IMR-90 (cell line): ENCODE measurements at regions not wholly inside any gene's neighbourhood (a gene's known extent, or its start where the extent isn't known, plus 50 kb on each side); places are given as distances from the start of the nearest gene placed in this dataset.

Source experiments
- ATAC-seq: fragments of 200-7000 bp; cut with Tn5 transposase; 2 replicates; pipeline ENCODE4 v1.9.1; 2020; ENCODE audit warnings: low read depth, mild to moderate bottlenecking, moderate library complexity
- BruUV-seq: library from RNA; stranded (reverse); fragments of 400-500 nt; replicated peaks from 2 replicates; lab custom pipeline; 2021; lab: Mats Ljungman, UMichigan
- CTCF ChIA-PET: fragments of 300-600 bp; formaldehyde crosslinking; extraction: SDS; loops from one replicate; lab custom pipeline; 2021; ENCODE audit warnings: antibody characterized with exemption; lab: Yijun Ruan, JAX
- POLR2A ChIA-PET: fragments of 300-600 bp; sonication (Branson Sonifier 250); formaldehyde crosslinking; loops from one replicate; lab custom pipeline; 2022; ENCODE audit warnings: antibody characterized with exemption; ENCODE audit not compliant: unreplicated experiment; lab: Charles Lee
- DNase-seq: peaks from one replicate; pipeline ENCODE4 v3.0.0; 2013
- H2AFZ ChIP-seq: replicated peaks from 2 replicates; pipeline ENCODE3; 2013; ENCODE audit warnings: low read length, mild to moderate bottlenecking; ENCODE audit not compliant: poor library complexity
- H2AK5ac ChIP-seq: 2 replicates; pipeline ENCODE4 v1.6.1; 2013; ENCODE audit warnings: low read depth, low read length, inconsistent platforms
- H2AK9ac ChIP-seq: replicated peaks from 2 replicates; pipeline ENCODE3; 2013; ENCODE audit warnings: mild to moderate bottlenecking, low read depth, low read length, moderate library complexity; ENCODE audit not compliant: poor library complexity
- H2BK120ac ChIP-seq: 2 replicates; pipeline ENCODE4 v1.6.1; 2013; ENCODE audit warnings: low read depth, low read length, inconsistent platforms
- H2BK15ac ChIP-seq: 3 replicates; pipeline ENCODE4 v1.6.1; 2013; ENCODE audit warnings: low read depth, low read length, inconsistent platforms
- H2BK20ac ChIP-seq: 2 replicates; pipeline ENCODE4 v1.6.1; 2013; ENCODE audit warnings: low read depth, mild to moderate bottlenecking, inconsistent platforms, low read length, moderate library complexity
- H2BK5ac ChIP-seq: 2 replicates; pipeline ENCODE4 v1.6.1; 2013; ENCODE audit warnings: mild to moderate bottlenecking, low read depth, low read length, inconsistent platforms; ENCODE audit not compliant: poor library complexity, severe bottlenecking
- H3K14ac ChIP-seq: replicated peaks from 2 replicates; pipeline ENCODE4 v1.6.1; 2013; ENCODE audit warnings: low read depth, low read length, inconsistent platforms
- H3K18ac ChIP-seq: 2 replicates; pipeline ENCODE4 v1.6.1; 2013; ENCODE audit warnings: low read depth, low read length, control low read depth
- H3K23ac ChIP-seq: 2 replicates; pipeline ENCODE4 v1.6.1; 2013; ENCODE audit warnings: low read depth, low read length, inconsistent platforms
- H3K27ac ChIP-seq: 2 replicates; pipeline ENCODE4 v1.5.1; 2013; ENCODE audit warnings: mild to moderate bottlenecking, control low read depth, low read length; ENCODE audit not compliant: insufficient read depth
- H3K27me3 ChIP-seq: 2 replicates; pipeline ENCODE4 v1.6.1; 2013; ENCODE audit warnings: low read length; ENCODE audit not compliant: control insufficient read depth, insufficient read depth
- H3K36me3 ChIP-seq: 2 replicates; pipeline ENCODE4 v1.6.1; 2013; ENCODE audit warnings: low read length, mixed read lengths; ENCODE audit not compliant: control insufficient read depth, insufficient read depth
- H3K4ac ChIP-seq: 2 replicates; pipeline ENCODE4 v1.6.1; 2013; ENCODE audit warnings: low read depth, low read length, inconsistent platforms
- H3K4me1 ChIP-seq: 2 replicates; pipeline ENCODE4 v1.6.1; 2013; ENCODE audit warnings: low read length, mixed read lengths; ENCODE audit not compliant: control insufficient read depth, insufficient read depth
- H3K4me2 ChIP-seq: 2 replicates; pipeline ENCODE4 v1.6.1; 2013; ENCODE audit warnings: low read depth, mild to moderate bottlenecking, control low read depth, low read length, moderate library complexity
- H3K4me3 ChIP-seq: 2 replicates; pipeline ENCODE4 v1.5.1; 2013; ENCODE audit warnings: low read depth, mild to moderate bottlenecking, control low read depth, low read length, moderate library complexity; ENCODE audit not compliant: insufficient read depth
- H3K56ac ChIP-seq: 2 replicates; pipeline ENCODE4 v1.6.1; 2013; ENCODE audit warnings: low read length, inconsistent platforms; ENCODE audit not compliant: insufficient read depth; ENCODE audit errors: extremely low read depth
- H3K79me1 ChIP-seq, 2 experiments: 2 replicates each; pipeline ENCODE4 v1.6.1; 2013; ENCODE audit warnings: low read length in 2 of 2, inconsistent platforms in 1 of 2, low read depth in 1 of 2
- H3K9ac ChIP-seq: 2 replicates; pipeline ENCODE4 v1.6.1; 2013; ENCODE audit warnings: low read depth, low read length, control low read depth
- H3K9me1 ChIP-seq: 2 replicates; pipeline ENCODE4 v1.6.1; 2013; ENCODE audit warnings: low read length, inconsistent platforms; ENCODE audit not compliant: insufficient read depth
- H3K9me3 ChIP-seq: 2 replicates; pipeline ENCODE4 v1.6.1; 2013; ENCODE audit warnings: low read length; ENCODE audit not compliant: control insufficient read depth, insufficient read depth
- H4K20me1 ChIP-seq: 2 replicates; pipeline ENCODE4 v1.6.1; 2013; ENCODE audit warnings: low read length, inconsistent platforms; ENCODE audit not compliant: insufficient read depth
- H4K5ac ChIP-seq: 2 replicates; pipeline ENCODE4 v1.6.1; 2013; ENCODE audit warnings: mild to moderate bottlenecking, low read depth, low read length, control low read depth
- H4K8ac ChIP-seq, 2 experiments: 2 replicates each; pipeline ENCODE4 v1.6.1; 2013; ENCODE audit warnings: low read depth in 2 of 2, low read length in 2 of 2, control low read depth in 1 of 2, inconsistent platforms in 1 of 2
- H4K91ac ChIP-seq: 2 replicates; pipeline ENCODE4 v1.6.1; 2013; ENCODE audit warnings: low read depth, low read length, inconsistent platforms; ENCODE audit not compliant: insufficient read depth
- CEBPB ChIP-seq: IDR thresholded peaks from 2 replicates; pipeline ENCODE4 v1.6.1; 2012; ENCODE audit warnings: low read depth, low read length, improper control_type of control experiment
- FOS ChIP-seq: fragments of 150-350 bp; IDR thresholded peaks from 2 replicates; pipeline ENCODE4 v1.6.1; 2016; ENCODE audit warnings: low read depth, low read length
- RAD21 ChIP-seq: IDR thresholded peaks from 2 replicates; pipeline ENCODE4 v1.6.1; 2012; ENCODE audit warnings: low read length, improper control_type of control experiment
- WGBS, 2 experiments: methylation state at CpG; one replicate each; pipeline versions ENCODE4 v1.1.5 to v1.1.7; 2013; ENCODE audit warnings: missing lambda C conversion rate in 2 of 2; ENCODE audit not compliant: insufficient read length in 1 of 2; ENCODE audit errors: extremely low coverage in 2 of 2; 5-methylcytosine and 5-hydroxymethylcytosine counted together
- dilution Hi-C: fragments of 300-500 bp; cut with HindIII; formaldehyde crosslinking; loops from one replicate; pipeline ENCODE4 v1.14.3; 2018; ENCODE audit warnings: low sequenced_read_pairs; ENCODE audit not compliant: unreplicated experiment
- in situ Hi-C: fragments of 300-500 bp; cut with MboI; formaldehyde crosslinking; loops from 3 replicates; pipeline ENCODE4 v1.14.3; 2019; ENCODE audit warnings: low sequenced_read_pairs, inconsistent platforms, mixed read lengths
- intact Hi-C: fragments of 100-400 bp; cut with micrococcal nuclease; formaldehyde crosslinking; loops from 2 replicates; pipeline ENCODE4 v1.10.0; 2022

GRCh38 chr1:194469282-194469681 lies 1282.9 kb upstream of the B3GALT2 start:
- BruUV-seq: no TSS peak
- CTCF ChIA-PET: no interaction called here
- H2AK9ac ChIP-seq: no peak overlapping the region
- H3K9ac ChIP-seq: no peak overlapping the region
- H3K9me1 ChIP-seq: no peaks in the 10 kb centered on the region
- H3K23ac ChIP-seq: no peak overlapping the region
- no peak overlapping the region for H2AK5ac ChIP-seq
- DNase-seq: no peak
- H2BK5ac ChIP-seq: no peak overlapping the region
- no peak overlapping the region for H3K18ac ChIP-seq
- no peaks in the 10 kb centered on the region for H3K79me1 ChIP-seq
- no peak overlapping the region for H4K5ac ChIP-seq
- no peaks in the 10 kb centered on the region for H3K36me3 ChIP-seq
- no peak overlapping the region for H4K91ac ChIP-seq
- no peak overlapping the region for H2BK15ac ChIP-seq
- in situ Hi-C loops (no loop called here), intact Hi-C loops (no loop called here), dilution Hi-C loops (no loop called here)
- no peak overlapping the region for H3K4me2 ChIP-seq
- H3K4me3 ChIP-seq: no peak overlapping the region
- H2BK20ac ChIP-seq: no peak overlapping the region
- no peaks in the 10 kb centered on the region for H4K20me1 ChIP-seq
- no peak overlapping the region for H3K4ac ChIP-seq
- no peaks in the 10 kb centered on the region for H3K9me3 ChIP-seq
- POLR2A ChIA-PET: no interaction called here
- H3K4me1 ChIP-seq: no peaks in the 10 kb centered on the region
- no peak overlapping the region for H3K27ac ChIP-seq
- H3K27me3 ChIP-seq: no peaks in the 10 kb centered on the region
- no peak overlapping the region for H3K56ac ChIP-seq
- WGBS, 2 experiments: no CpG with 5 or more reads among the region's 1 CpG
- TF ChIP-seq RAD21 (no peak), CEBPB (no peak), FOS (no peak)
- ATAC-seq: no peak
- no peak overlapping the region for H2BK120ac ChIP-seq
- H3K14ac ChIP-seq: no peak overlapping the region
- H2AFZ ChIP-seq: no peak overlapping the region
- no peak overlapping the region for H4K8ac ChIP-seq
